ENCODE measurements at regions not wholly inside any gene's neighbourhood (a gene's known extent, or its start where the extent isn't known, plus 50 kb on each side); places are given as distances from the start of the nearest gene placed in this dataset.

DNA sequence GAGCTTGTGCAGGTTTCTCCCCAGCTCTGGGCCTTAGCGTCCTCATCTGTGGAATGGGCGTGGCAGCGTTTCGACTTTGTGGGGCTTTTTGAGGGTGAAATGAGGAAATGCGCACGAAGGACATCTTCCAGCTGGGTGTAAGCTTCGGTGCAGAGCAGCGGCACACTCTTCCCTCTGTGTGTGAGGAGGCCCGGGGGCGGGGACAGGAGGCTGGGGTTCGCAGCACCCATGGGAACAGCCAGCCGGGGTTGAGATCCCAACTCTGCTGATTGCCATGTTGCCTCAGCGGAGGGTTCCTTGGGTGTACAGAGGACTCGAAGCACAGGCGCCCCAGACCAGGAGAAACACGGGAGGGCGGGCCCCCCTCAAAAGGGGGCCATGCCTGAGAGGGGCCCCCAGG is 265.6 kb downstream of the NSG2 start:
- no peak for DNase-seq (ENCODE audit: low spot score)

DNA sequence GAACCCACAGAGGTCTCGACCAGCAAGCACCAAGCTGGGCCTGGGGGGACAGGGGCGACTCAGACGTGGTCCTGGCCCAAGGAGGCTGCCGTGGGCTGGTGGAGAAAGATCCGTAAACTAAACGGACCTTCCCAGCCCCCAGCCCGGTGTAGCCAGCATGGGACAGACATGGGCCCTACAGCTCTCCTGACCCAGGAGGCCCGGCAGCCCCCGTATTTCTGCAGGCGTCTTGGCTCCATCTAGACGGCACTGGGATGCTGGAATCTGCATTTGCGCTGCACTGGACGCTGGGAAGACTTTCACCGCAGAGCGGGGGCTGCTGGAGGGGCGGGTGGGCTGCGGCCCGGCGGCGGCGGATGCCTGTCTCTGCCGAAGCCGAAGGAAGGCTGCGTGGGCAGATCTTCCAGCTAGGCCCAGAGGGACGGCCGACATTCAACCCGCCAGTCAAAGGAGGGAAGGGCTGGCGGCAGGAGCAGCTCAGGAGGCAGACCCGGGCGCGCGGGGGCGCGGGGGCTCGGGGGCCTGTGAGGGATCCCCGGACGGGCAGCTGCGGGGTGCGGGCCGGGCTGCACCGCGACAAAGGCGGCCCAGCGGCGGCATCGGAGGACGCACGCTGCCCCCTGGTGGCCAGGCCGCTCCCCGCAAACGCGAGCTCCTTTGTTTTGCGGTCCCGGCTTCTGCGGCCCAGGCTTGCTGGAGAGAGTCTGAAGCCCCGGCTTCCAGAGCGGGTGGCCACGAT is 266.2 kb downstream of the NSG2 start:
- DNase-seq (ENCODE audit: low spot score) = peak; percentile 57

- DNase-seq (ENCODE audit: low spot score) = no peak
Observed at GRCh38 chr5:174312270-174312617, 266.7 kb downstream of the NSG2 start.

GRCh38 chr5:174312641-174313040 is 267.1 kb downstream of the NSG2 start:
- DNase-seq (ENCODE audit: low spot score) = no peak

- DNase-seq (ENCODE audit: low spot score) = no peak
Observed at GRCh38 chr5:174313615-174314014, 268.1 kb downstream of the NSG2 start.

DNA sequence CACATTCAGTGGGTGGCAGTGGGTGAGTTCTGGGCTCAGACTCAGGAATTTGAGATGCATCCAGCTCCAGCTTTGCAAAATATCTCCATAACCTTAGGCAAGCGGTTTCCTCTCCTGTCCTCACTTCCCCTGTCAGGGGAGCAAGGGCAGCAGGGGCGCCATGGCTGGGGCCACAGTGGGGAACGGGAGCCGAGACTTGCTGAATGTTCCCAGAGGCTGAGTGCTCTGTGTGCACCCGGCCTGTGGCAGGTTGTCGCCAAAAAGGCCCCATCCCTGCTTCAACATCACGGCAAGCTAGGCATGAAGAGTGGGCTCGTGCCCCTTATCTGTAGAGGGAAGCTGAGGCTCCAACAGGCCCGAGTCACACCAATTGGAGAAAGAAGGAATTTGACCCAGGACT is 268.8 kb downstream of the NSG2 start:
- no peak for DNase-seq (ENCODE audit: low spot score)

GRCh38 chr5:174315471-174315870 is 270.0 kb downstream of the NSG2 start:
- no peak for DNase-seq (ENCODE audit: low spot score)

DNA sequence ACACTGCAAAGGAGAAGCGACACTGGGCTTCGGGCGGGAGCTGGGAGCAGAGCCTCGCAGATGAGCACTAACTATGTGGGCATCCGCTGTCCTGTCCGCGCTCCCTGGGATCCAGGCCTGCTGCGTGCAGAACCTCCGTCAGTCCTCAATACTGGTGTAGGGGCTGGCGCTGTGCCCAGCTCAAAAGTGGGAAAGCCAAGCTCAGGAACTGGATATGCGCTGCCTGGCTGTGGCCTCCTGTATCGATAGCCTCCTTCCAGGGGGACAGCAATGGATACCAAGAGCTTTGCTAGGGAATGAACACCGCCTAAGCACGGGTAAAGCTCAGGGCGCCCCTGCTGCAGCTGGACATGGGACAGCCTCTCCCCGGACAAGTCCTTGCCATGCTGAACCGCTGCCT is 270.4 kb downstream of the NSG2 start:
- no peak for DNase-seq (ENCODE audit: low spot score)

GRCh38 chr5:174316326-174316725 is 270.8 kb downstream of the NSG2 start:
- DNase-seq (ENCODE audit: low spot score) = no peak

DNA sequence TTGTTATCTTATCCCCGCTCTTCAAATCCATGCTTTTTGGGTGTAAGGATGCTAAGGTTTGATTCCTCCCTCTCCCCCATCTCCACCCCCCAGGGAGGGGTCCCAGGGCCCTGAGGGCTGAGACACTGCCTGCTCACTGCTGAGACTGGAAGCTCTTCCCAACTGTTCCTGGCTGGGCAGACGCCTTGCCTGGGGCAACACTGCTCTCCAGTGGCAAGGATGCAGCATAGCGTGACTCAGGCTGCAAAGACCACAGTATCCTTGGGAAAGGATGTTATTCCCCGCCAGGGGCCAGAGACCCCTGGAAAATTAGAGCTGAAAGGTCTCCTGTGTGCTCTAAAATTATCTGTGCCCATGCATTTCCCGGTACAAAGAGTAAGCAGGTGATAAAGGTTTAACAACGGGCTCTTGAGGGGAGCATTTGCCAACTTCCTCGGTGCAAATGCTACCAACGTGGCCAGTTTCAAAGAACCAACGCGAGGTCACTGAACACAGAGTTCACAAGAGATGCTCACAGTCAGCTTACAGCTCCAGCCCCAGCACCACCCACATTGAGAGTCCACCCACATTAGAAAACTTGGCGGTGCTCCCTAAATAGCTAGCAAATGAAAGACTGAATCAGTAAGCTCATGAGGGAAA is 271.9 kb downstream of the NSG2 start:
- DNase-seq (ENCODE audit: low spot score) = no peak

DNA sequence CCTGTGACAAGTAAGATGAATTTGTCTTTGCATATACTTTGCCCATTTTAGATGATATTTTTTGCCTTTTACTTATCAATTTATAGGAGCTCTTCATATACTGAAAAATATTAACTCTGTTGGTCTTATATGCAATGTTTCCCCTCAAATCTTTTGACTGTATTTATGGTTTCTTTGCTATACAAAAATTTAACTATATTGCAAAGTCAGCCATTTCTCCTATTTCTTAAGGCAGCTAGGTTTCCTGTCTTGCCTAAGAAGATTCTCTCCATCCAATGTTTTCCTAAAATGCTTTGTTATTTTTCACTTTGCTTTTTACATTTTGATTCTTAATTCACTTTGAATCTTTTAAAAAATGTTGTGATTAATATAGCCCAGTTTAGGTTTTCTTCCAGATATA is 273.1 kb downstream of the NSG2 start:
- no peak for DNase-seq (ENCODE audit: low spot score)

GRCh38 chr5:174319551-174319950 is 274.0 kb downstream of the NSG2 start:
- DNase-seq (ENCODE audit: low spot score) = no peak

GRCh38 chr5:174320051-174320450 is 274.5 kb downstream of the NSG2 start:
- no peak for DNase-seq (ENCODE audit: low spot score)

GRCh38 chr5:174323878-174324281 is 278.4 kb downstream of the NSG2 start:
- no peak for DNase-seq (ENCODE audit: low spot score)

- DNase-seq (ENCODE audit: low spot score) = no peak
Observed at GRCh38 chr5:174324680-174325079, 279.2 kb downstream of the NSG2 start.

- no peak for DNase-seq (ENCODE audit: low spot score)
Observed at GRCh38 chr5:174325431-174325830, 279.9 kb downstream of the NSG2 start.

DNA sequence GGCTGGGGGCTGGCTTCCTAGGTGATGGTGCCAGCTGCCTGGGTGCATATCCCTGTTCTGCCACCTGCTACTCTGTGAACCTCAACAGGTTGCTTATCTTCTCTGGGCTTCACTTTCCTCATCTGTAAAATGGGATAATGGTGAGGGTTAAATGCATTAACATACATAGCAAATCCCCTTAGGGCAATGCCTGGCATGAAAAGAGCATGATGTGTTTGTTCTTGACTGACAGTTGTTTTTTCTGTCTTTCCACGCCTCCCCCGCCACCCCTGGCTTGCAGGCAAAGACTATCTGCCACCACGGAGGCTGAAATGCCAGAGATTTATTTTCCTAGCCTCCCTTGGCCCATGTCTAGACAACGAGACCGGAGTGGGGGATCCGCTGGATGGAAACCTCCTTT is 280.5 kb downstream of the NSG2 start:
- no peak for DNase-seq (ENCODE audit: low spot score)

DNA sequence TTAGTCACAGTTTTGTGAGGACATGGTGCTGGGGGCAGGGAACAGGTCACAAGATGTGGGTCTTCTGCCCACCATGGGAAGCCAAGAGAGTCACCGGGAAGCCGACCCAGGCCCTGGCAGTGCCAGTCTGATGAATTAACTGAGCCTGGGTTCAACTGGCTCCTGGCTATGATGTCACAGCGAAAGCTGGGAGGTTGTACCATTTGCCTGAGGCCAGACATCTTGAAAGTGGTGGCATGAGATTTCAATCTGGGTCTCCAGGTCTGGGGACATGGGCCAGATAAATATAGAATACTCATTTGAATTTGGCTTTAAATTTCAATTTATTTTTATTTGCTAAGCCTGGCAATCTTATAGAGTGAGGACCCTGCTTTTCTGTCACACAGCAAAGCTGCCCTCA is 280.9 kb downstream of the NSG2 start:
- DNase-seq (ENCODE audit: low spot score) = no peak

GRCh38 chr5:174327317-174327864 is 281.9 kb downstream of the NSG2 start:
- peak; percentile 40 for DNase-seq (ENCODE audit: low spot score)

GRCh38 chr5:174327896-174328295 is 282.4 kb downstream of the NSG2 start:
- no peak for DNase-seq (ENCODE audit: low spot score)

- no peak for DNase-seq (ENCODE audit: low spot score)
Observed at GRCh38 chr5:174328631-174329299, 283.3 kb downstream of the NSG2 start.

GRCh38 chr5:174329738-174330137 is 284.2 kb downstream of the NSG2 start:
- no peak for DNase-seq (ENCODE audit: low spot score)

All from mucosa of gallbladder (tissue), 1 donor.